Epithelial cell of proximal tubule (primary cell): ENCODE measurements at regions not wholly inside any gene's neighbourhood (a gene's known extent, or its start where the extent isn't known, plus 50 kb on each side); places are given as distances from the start of the nearest gene placed in this dataset.
"Not testable (repeated sequence)": the region's sequence is repeated elsewhere in the genome, so short reads cannot be mapped to it uniquely, and the experiment has no call there.

ENCODE experiments used
- DNase-seq: peaks from one replicate; pipeline ENCODE4 v3.0.0-alpha.2; 2011; ENCODE audit warnings: low read depth
- H3K4me3 ChIP-seq: 2 replicates; pipeline ENCODE4 v1.5.1; 2011; ENCODE audit warnings: low read depth, mild to moderate bottlenecking, low read length

GRCh38 chr15:30688684-30689083, 62.8 kb downstream of the ARHGAP11B start:
- H3K4me3 ChIP-seq, DNase-seq: not testable (repeated sequence)

DNA sequence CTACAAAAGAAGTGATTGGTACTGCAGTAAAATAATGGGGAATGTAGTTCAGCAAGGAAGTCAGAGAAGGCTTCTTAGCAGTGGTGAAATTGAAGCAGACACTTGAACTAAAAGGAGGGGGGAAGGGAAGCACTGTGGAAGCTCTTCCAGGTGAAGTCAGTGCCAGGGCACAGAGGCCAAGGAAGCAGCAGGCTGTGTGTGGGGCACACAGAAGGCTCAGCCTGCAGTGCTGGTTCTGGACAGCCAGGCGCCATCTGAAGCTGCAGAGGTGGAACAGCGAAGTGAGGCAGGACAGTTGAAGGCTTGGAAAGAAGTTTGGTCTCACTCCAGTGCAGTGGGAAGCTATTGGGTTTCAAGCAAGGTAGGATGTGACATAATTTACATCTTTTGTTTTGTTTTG, 64.2 kb downstream of the ARHGAP11B start:
- H3K4me3 ChIP-seq, DNase-seq: not testable (repeated sequence)

DNA sequence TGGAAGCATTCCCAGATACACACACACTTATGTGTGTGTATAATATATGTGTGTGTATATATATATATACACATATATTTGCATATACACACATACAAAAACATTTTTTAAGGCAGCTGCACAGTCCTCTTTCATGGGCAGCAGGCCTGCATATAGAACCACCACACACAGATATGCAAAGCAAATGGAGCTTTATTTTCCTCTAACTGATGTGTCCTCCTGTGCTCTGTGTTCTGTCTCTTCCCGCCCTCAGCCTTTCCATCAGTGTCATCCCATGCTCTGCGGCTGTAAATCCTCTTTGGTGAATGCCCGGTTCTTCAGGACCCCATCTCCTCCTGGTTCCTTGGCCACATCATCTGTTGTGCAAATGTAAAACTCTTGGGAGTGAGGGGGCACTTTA, 69.9 kb downstream of the ARHGAP11B start:
- not testable (repeated sequence) for DNase-seq, H3K4me3 ChIP-seq

DNA sequence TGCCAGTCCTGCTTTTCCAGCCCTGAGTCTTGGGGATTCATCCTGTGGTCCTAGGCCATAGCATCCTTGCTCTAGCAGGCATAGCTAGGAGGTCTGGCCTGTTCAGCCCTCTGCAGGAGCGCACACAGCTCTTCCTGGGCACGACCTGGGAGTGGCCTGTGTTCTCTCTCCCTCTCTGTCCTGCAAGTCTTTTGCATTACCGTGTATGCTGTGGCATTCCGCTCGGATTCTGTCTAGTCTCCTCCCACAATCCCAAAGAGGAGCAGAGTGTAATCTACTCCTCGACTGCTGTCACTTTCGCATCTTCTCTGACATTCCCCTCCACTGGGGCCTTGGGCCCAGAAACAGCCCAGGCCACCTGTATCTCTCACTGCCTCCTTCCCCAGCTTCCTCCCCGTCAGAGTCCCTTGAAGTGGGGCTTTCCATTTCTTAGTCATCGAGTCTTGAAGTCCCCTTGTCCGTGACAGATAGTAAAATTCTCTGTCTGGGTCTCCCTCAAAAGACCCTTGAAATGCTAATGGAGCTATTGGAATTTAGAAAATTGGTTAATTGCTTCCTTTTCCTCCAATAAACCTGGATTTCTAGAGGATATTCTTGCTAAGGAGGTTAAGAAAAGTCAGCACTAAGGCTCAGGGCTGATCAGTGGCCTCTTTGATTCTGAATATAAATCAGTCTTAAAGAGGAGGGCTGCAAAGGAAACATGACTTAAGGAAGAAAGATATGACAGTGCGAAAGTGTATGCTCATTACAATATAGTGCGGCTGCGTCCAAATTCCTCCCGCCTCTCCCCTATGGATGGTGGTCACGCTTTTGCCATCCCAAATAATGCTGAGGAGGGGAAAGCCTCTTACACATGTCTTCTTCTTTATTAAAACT, 70.7 kb downstream of the ARHGAP11B start:
- not testable (repeated sequence) for H3K4me3 ChIP-seq, DNase-seq

DNA sequence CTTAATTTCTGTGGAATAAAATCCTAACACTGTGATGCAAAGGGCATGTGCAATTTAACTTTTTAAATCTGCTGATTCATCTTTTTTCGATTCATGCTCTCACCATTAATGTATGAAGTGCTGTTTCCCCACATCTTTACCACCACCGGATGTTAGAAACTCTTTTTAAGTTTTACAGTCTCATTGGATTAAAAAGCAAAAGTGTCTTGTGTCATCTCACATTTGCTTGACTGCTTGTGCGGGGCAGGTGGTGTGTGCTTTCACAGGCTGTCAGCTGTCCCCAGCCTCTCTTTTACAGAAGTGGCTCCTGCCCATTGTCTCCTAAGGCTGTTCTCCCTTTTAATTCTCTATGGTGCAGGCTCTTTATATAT, 71.4 kb downstream of the ARHGAP11B start:
- DNase-seq, H3K4me3 ChIP-seq: not testable (repeated sequence)

DNA sequence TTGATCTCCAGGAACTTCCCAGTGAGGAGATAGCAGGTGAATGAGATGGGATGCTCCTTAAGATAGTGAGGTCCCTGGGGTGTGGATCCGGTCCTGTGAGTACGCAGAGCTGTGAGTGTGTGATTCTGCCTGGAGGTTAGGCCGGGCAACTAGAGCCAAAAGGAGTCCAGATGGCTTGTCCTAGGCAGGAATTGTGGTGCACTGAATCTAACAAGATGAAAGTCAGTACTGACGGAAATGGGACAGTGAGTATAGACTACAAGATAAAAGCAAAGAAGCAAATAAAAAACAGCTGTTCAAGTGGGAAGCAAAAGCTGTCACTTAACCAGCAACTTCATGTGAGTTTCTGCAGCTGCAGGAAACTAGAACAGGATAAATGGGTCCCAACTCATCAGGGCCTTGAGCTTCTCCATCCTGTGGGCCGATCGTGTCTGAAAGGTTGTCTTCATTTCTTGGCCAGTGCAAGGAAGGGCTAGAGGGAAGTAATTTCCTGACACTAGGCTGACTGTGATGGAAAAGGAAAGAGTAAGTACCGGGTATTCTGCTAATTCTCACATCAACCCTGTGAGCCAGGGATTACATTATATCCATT, 74.2 kb downstream of the ARHGAP11B start:
- not testable (repeated sequence) for DNase-seq, H3K4me3 ChIP-seq

DNA sequence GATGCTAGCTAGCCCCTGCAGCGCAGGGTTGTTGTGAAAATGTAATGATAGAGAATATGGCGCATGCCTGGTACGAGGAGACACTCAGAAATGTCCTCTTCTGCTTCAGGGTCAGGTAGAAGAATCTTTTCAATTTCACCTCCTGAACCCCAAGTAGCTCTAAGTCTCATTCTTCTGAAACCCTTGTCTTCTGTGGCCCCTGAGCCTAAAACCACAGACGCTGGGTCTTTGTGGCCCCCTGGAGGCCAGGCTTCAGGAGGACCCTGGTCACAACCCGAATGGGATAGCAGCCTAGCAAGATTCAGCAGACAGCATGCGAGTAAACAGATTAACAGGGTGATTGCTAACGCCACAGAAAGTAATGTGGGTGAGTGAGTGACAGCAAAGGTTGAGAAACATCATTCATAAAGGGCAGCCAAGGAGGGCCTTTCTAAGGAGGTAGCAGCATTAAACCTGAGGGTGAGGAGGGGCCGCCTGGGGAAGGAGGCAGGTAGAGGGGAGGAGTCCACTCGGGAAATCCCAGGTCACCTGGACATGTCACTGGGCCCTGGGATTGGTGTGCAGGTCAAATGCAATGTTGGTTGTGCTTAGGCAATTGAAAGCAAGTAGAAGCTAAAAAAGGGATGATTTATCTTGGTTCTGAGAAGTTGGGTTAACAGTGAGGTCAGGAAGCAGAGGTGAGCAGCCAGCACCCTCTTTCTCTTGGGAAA, 82.2 kb downstream of the ARHGAP11B start:
- not testable (repeated sequence) for H3K4me3 ChIP-seq, DNase-seq

DNA sequence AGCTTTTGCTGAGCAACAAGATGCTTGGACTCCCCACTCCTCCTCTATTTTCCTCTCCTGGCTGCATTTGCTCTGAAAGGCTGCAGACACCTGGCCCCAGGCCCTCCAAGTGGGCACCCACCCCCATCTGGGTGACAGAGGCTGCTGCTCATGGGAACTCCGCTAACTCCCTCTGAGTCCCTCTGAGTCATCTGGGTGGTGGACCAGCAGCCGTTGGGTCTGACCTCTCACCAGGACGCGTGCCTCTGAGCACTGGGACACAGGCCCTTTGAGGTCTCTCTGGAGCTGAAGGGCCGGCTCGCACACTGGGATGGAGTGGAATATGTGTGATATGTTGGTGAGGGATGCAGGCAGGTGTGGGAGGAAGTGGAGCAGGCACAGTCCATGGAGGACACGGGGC, 82.9 kb downstream of the ARHGAP11B start:
- not testable (repeated sequence) for DNase-seq, H3K4me3 ChIP-seq

DNA sequence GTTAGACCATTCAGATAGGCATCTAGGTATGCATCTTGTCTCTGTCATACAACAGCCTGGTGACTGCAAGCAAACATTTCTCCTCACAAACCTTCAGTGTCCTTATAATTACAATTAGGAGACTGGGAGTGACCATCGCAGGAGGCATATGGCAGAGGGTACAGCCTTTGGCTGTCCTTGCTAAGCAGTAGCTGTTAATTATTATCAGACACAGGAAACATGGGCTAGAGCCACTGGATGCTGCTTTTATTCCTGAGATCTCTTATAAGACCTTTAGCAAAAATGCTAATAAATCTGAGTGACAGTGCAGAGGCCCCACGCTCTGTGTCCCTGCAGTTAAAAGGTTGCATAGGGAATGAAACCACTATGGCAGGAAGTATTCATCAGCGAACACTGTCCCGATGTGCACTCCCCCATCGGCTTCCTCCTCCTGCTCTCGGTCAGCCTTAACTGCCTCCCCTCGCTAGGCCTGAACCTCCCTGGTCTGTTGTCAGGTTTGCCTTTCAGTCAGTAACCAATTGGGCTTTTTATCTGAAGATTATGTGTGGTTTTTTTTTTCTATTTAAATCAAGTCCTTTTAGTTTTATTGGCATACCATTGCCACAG, 92.2 kb downstream of the ARHGAP11B start:
- DNase-seq, H3K4me3 ChIP-seq: not testable (repeated sequence)

GRCh38 chr15:30719363-30719762, 93.4 kb downstream of the ARHGAP11B start:
- H3K4me3 ChIP-seq, DNase-seq: not testable (repeated sequence)

DNA sequence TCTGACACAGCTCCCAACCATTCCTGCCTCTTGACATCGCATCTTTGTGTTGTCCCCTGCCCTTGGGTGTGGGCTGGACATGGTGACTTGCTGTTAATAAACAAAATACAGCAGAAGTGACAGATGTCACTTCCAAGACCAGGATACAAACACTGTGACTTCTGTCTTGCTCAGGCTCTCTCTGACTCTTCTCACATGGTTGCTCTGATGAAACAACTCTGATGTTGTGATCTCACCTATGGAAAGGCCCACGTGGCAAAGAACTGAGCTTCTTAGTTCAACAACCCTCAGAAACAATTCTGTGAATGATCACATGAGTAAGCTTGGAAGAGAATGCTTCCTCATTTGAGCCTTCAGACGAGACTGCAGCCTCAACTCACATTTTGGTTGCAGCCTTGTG, 94.9 kb downstream of the ARHGAP11B start:
- DNase-seq, H3K4me3 ChIP-seq: not testable (repeated sequence)

DNA sequence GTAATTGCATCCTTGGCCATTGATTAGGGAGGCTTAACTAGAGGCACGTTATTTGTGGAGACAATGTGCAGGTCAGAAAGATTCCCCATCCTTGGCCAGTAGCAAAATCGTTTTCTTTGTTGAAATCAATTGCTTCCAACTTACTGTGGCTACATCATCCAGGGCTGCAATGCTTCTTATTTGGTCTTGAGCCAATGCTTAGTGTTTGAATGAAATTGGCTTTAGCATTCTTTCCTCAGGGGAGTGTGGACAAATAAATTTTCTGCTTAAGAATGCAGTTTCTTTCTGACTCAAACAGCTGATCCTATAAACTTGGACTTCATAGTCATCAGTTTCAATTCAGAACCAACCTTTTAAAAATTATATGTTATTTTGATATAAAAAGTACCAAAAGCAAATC, 95.6 kb downstream of the ARHGAP11B start:
- H3K4me3 ChIP-seq, DNase-seq: not testable (repeated sequence)

- H3K4me3 ChIP-seq, DNase-seq: not testable (repeated sequence)
Observed at GRCh38 chr15:30723540-30724175, 97.7 kb downstream of the ARHGAP11B start.

GRCh38 chr15:30729880-30730590, 104.1 kb downstream of the ARHGAP11B start:
- H3K4me3 ChIP-seq, DNase-seq: not testable (repeated sequence)

- not testable (repeated sequence) for DNase-seq, H3K4me3 ChIP-seq
Observed at GRCh38 chr15:30730633-30731032, 104.7 kb downstream of the ARHGAP11B start.

- not testable (repeated sequence) for DNase-seq, H3K4me3 ChIP-seq
Observed at GRCh38 chr15:30732100-30732499, 106.2 kb downstream of the ARHGAP11B start.

DNA sequence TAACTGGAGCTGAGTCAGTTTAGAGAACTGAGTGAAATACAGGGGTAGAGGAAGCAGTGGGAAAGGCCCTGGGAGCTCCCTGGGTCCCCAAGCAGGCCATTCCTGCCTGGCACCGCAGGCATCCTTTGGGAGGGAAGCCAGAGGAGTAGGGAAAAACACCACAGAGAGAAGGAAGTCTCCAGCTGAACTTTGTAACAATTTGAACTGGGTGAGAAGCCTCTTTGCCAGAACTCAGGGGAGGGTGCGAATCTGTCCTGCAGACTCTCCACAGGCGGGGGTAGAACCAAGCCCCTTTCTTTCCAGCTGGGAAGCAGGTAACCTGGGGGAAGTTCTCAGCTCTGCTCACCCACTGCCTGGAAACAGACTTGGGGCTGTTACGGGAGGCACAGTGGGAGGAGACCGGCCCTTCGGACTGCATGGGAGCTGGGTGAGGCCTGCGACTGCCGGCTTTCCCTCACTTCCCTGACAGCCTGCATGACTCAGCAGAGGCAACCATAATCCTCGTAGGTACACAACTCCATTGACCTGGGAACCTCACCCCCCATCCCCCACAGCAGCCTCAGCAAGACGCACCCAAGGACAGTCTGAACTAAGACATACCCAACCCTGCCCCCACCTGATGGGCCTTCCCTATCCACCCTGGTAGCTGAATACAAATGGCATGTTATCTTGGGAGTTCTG, 110.1 kb downstream of the ARHGAP11B start:
- DNase-seq, H3K4me3 ChIP-seq: not testable (repeated sequence)

- not testable (repeated sequence) for DNase-seq, H3K4me3 ChIP-seq
Observed at GRCh38 chr15:30742796-30743195, 116.9 kb downstream of the ARHGAP11B start.
